Endodermal cell (in vitro differentiated cells): ENCODE measurements at regions not wholly inside any gene's neighbourhood (a gene's known extent, or its start where the extent isn't known, plus 50 kb on each side); places are given as distances from the start of the nearest gene placed in this dataset.

Experiments
- DNase-seq: peaks from one replicate; pipeline ENCODE4 v3.0.0-alpha.2; 2017
- H3K27ac ChIP-seq: 2 replicates; pipeline ENCODE4 v1.5.1; 2013; ENCODE audit warnings: mild to moderate bottlenecking, low read depth, low read length, moderate library complexity
- H3K27me3 ChIP-seq: 2 replicates; pipeline ENCODE4 v1.6.1; 2013; ENCODE audit warnings: mild to moderate bottlenecking, low read length, moderate library complexity; ENCODE audit not compliant: insufficient read depth, control insufficient read depth, poor library complexity, severe bottlenecking
- H3K36me3 ChIP-seq: 2 replicates; pipeline ENCODE4 v1.7.0; 2013; ENCODE audit warnings: mild to moderate bottlenecking, low read length, moderate library complexity; ENCODE audit not compliant: control insufficient read depth, insufficient read depth
- H3K4me1 ChIP-seq: one replicate; pipeline ENCODE4 v1.7.0; 2013; ENCODE audit warnings: low read length; ENCODE audit not compliant: control insufficient read depth, insufficient read depth
- H3K4me3 ChIP-seq: 2 replicates; pipeline ENCODE4 v1.5.1; 2013; ENCODE audit warnings: mild to moderate bottlenecking, low read length, moderate library complexity
- H3K9ac ChIP-seq: 2 replicates; pipeline ENCODE4 v1.6.1; 2013; ENCODE audit warnings: mild to moderate bottlenecking, low read length, moderate library complexity; ENCODE audit not compliant: poor library complexity, severe bottlenecking; ENCODE audit errors: extremely low read depth
- H3K9me3 ChIP-seq: 2 replicates; pipeline ENCODE4 v1.6.1; 2013; ENCODE audit warnings: mild to moderate bottlenecking, low read length, moderate library complexity; ENCODE audit not compliant: control insufficient read depth
- H3K27ac Mint-ChIP-seq: 2 replicates; pipeline ENCODE4 v1.8.0; 2020; ENCODE audit warnings: mixed read lengths
- H3K27me3 Mint-ChIP-seq: 2 replicates; pipeline ENCODE4 v1.8.0; 2021; ENCODE audit warnings: mild to moderate bottlenecking, mixed read lengths; ENCODE audit not compliant: insufficient read depth
- H3K36me3 Mint-ChIP-seq: 2 replicates; pipeline ENCODE4 v1.8.0; 2020; ENCODE audit warnings: low read depth, mixed read lengths
- H3K4me1 Mint-ChIP-seq: 2 replicates; pipeline ENCODE4 v1.8.0; 2020; ENCODE audit warnings: mixed read lengths
- H3K4me3 Mint-ChIP-seq: 2 replicates; pipeline ENCODE4 v1.8.0; 2020; ENCODE audit warnings: mild to moderate bottlenecking, moderate library complexity, mixed read lengths
- H3K9me3 Mint-ChIP-seq: 2 replicates; pipeline ENCODE4 v1.8.0; 2020; ENCODE audit warnings: mild to moderate bottlenecking, mixed read lengths
- WGBS, 2 experiments: methylation state at CpG; one replicate each; pipeline versions ENCODE4 v1.1.5 to v1.1.7; 2013; ENCODE audit warnings: missing lambda C conversion rate in 2 of 2, mixed read lengths in 1 of 2; ENCODE audit not compliant: insufficient coverage in 1 of 2, insufficient read length in 1 of 2; 5-methylcytosine and 5-hydroxymethylcytosine counted together
- TF ChIP-seq, protein P1 (sequence below): fragments of 200-600 bp; sonication (generic); conservative IDR thresholded peaks from 2 replicates; pipeline ENCODE4 v1.5.0; 2021; ENCODE audit warnings: antibody characterized with exemption, mild to moderate bottlenecking

- Histone ChIP-seq H3K4me3 (no peak overlapping the region), H3K27ac (no peak overlapping the region), H3K9me3 (no peaks in the 10 kb centered on the region), H3K4me1 (no peaks in the 10 kb centered on the region), H3K27me3 (no peaks in the 10 kb centered on the region), H3K36me3 (no peaks in the 10 kb centered on the region), H3K9ac (no peak overlapping the region)
- no peak overlapping the region for H3K27ac Mint-ChIP-seq
- H3K4me1 Mint-ChIP-seq: no peaks in the 10 kb centered on the region
- DNase-seq: no peak
- H3K4me3 Mint-ChIP-seq: no peak overlapping the region
- H3K27me3 Mint-ChIP-seq: no peaks in the 10 kb centered on the region
- peaks cover 5% of the 10 kb centered on the region for H3K9me3 Mint-ChIP-seq
- 93% methylated on average over 4 of the region's 5 CpGs; no CpG with 5 or more reads in 1 of the 2 experiments for WGBS, 2 experiments
- no peaks in the 10 kb centered on the region for H3K36me3 Mint-ChIP-seq
- TF ChIP-seq, protein P1, sequence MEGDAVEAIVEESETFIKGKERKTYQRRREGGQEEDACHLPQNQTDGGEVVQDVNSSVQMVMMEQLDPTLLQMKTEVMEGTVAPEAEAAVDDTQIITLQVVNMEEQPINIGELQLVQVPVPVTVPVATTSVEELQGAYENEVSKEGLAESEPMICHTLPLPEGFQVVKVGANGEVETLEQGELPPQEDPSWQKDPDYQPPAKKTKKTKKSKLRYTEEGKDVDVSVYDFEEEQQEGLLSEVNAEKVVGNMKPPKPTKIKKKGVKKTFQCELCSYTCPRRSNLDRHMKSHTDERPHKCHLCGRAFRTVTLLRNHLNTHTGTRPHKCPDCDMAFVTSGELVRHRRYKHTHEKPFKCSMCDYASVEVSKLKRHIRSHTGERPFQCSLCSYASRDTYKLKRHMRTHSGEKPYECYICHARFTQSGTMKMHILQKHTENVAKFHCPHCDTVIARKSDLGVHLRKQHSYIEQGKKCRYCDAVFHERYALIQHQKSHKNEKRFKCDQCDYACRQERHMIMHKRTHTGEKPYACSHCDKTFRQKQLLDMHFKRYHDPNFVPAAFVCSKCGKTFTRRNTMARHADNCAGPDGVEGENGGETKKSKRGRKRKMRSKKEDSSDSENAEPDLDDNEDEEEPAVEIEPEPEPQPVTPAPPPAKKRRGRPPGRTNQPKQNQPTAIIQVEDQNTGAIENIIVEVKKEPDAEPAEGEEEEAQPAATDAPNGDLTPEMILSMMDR: no peak
Observed at GRCh38 chr12:83224012-83224411, 537.3 kb downstream of the TMTC2 start.

DNA sequence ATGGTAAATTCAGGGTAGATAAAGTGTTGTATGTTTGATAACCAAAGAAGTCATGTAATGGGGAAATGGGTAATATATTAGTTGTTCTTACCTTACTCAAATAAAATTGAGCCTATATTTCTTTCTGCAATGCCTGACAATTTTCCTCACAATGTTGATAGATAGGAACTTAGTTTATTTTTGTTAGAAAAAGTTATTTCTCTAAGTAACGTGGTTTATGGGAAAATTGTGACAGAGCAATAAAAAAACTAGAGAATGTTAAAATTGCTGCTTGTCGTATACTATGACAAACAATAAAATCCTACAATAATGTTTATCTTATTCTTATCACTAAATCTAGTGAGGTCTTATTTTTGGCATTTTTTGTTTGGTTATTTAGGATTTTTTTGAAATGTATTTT lies 534.1 kb downstream of the TMTC2 start:
- Mint-ChIP-seq H3K27me3 (no peaks in the 10 kb centered on the region), H3K4me1 (no peaks in the 10 kb centered on the region), H3K27ac (no peak overlapping the region), H3K4me3 (no peak overlapping the region), H3K36me3 (no peaks in the 10 kb centered on the region), H3K9me3 (no peaks in the 10 kb centered on the region)
- no peaks in the 10 kb centered on the region for H3K27me3 ChIP-seq
- TF ChIP-seq, protein P1: no peak
- H3K27ac ChIP-seq: no peak overlapping the region
- WGBS, 2 experiments: 80% methylated on average over 1 of the region's 2 CpGs; no CpG with 5 or more reads in 1 of the 2 experiments
- H3K4me3 ChIP-seq: no peak overlapping the region
- H3K36me3 ChIP-seq: no peaks in the 10 kb centered on the region
- no peaks in the 10 kb centered on the region for H3K4me1 ChIP-seq
- H3K9me3 ChIP-seq: no peaks in the 10 kb centered on the region
- H3K9ac ChIP-seq: no peak overlapping the region
- no peak for DNase-seq

GRCh38 chr12:83216230-83216629 lies 529.5 kb downstream of the TMTC2 start:
- 100% methylated on average over 2 of the region's 3 CpGs; no CpG with 5 or more reads in 1 of the 2 experiments for WGBS, 2 experiments
- H3K4me3 ChIP-seq: no peak overlapping the region
- no peak overlapping the region for H3K27ac ChIP-seq
- H3K4me3 Mint-ChIP-seq: no peak overlapping the region
- no peak overlapping the region for H3K9ac ChIP-seq
- no peaks in the 10 kb centered on the region for H3K36me3 ChIP-seq
- H3K4me1 Mint-ChIP-seq: peaks cover 8% of the 10 kb centered on the region
- TF ChIP-seq, protein P1: no peak
- H3K9me3 ChIP-seq: no peaks in the 10 kb centered on the region
- H3K4me1 ChIP-seq: no peaks in the 10 kb centered on the region
- no peak for DNase-seq
- no peak overlapping the region for H3K27ac Mint-ChIP-seq
- no peaks in the 10 kb centered on the region for H3K27me3 ChIP-seq
- H3K9me3 Mint-ChIP-seq: no peaks in the 10 kb centered on the region
- H3K36me3 Mint-ChIP-seq: no peaks in the 10 kb centered on the region
- H3K27me3 Mint-ChIP-seq: peaks cover 8% of the 10 kb centered on the region
